ENCODE measurements at regions not wholly inside any gene's neighbourhood (a gene's known extent, or its start where the extent isn't known, plus 50 kb on each side); places are given as distances from the start of the nearest gene placed in this dataset.

- TF ChIP-seq CTCF (IDR thresholded peaks at IDR 0.05): no peak
- TF ChIP-seq POLR2A (IDR thresholded peaks at IDR 0.05): no peak
Observed at GRCh38 chr3:78178740-78179363, 1139.0 kb downstream of the ROBO2 start.
